HepG2 (cell line): ENCODE measurements at regions not wholly inside any gene's neighbourhood (a gene's known extent, or its start where the extent isn't known, plus 50 kb on each side); places are given as distances from the start of the nearest gene placed in this dataset.

Experiments used
- ATAC-seq: fragments of 200-7000 bp; cut with Tn5 transposase; 3 replicates; pipeline ENCODE4 v1.9.1; 2020; ENCODE audit warnings: mild to moderate bottlenecking, moderate library complexity
- BruUV-seq: library from RNA; stranded (reverse); fragments of 400-500 nt; replicated peaks from 2 replicates; lab custom pipeline; 2021; lab: Mats Ljungman, UMichigan
- CTCF ChIA-PET: fragments of 300-600 bp; formaldehyde crosslinking; extraction: SDS; loops from one replicate; lab custom pipeline; 2021; ENCODE audit warnings: low total read pairs, inconsistent platforms, low intra/inter-chr PET ratio; lab: Yijun Ruan, JAX
- POLR2A ChIA-PET: fragments of 350-600 bp; sonication (Branson Sonifier 250); formaldehyde crosslinking; loops from one replicate; lab custom pipeline; 2020; ENCODE audit warnings: antibody characterized with exemption, inconsistent platforms; lab: Yijun Ruan, JAX
- DNase-seq: peaks from one replicate; pipeline ENCODE4 v3.0.0-alpha.2; 2015; ENCODE audit warnings: low spot score
- FAIRE-seq: peaks from 3 replicates; lab custom pipeline; 2011; peaks lifted over from hg19 to GRCh38; lab: Jason Lieb, UNC
- H2AFZ ChIP-seq: one replicate; pipeline ENCODE4 v1.6.1; 2011; ENCODE audit warnings: low read length, inconsistent platforms
- H3K27ac ChIP-seq: fragments of 300-600 bp; 3 replicates; pipeline ENCODE4 v1.8.0; 2011; ENCODE audit warnings: mixed run types, mild to moderate bottlenecking, mixed read lengths, low read length, inconsistent platforms; ENCODE audit not compliant: insufficient read depth; ENCODE audit errors: extremely low read length
- H3K27me3 ChIP-seq, 2 experiments: fragments of 200-600 bp in 1 of 2; 2 replicates in 1 of 2; 3 replicates in 1 of 2; pipeline versions ENCODE4 v1.6.0 to v1.8.0; 2011; ENCODE audit warnings: low read length in 2 of 2, mild to moderate bottlenecking in 2 of 2, moderate library complexity in 2 of 2, inconsistent platforms in 1 of 2; ENCODE audit not compliant: insufficient read depth in 2 of 2, control insufficient read depth in 1 of 2
- H3K36me3 ChIP-seq, 2 experiments: fragments of 200-600 bp in 1 of 2; replicated peaks in 1 of 2; 2 replicates in 1 of 2; 3 replicates in 1 of 2; pipeline versions ENCODE4 v1.5.1 to v1.8.0; 2011; ENCODE audit warnings: low read length in 2 of 2, inconsistent platforms in 1 of 2; ENCODE audit not compliant: insufficient read depth in 2 of 2, control insufficient read depth in 1 of 2
- H3K4me1 ChIP-seq: 2 replicates; pipeline ENCODE4 v1.5.1; 2012; ENCODE audit warnings: low read length, inconsistent platforms; ENCODE audit not compliant: insufficient read depth
- H3K4me2 ChIP-seq: 2 replicates; pipeline ENCODE4 v1.6.0; 2011; ENCODE audit warnings: low read depth, low read length, inconsistent platforms
- H3K4me3 ChIP-seq, 3 experiments: fragments of 200-600 bp in 1 of 3; sonication (generic), shearing (Covaris generic) in 1 of 3; replicated peaks in 1 of 3; 2 replicates each; pipeline ENCODE4 v1.5.1; 2011 to 2016; ENCODE audit warnings: low read length in 3 of 3, inconsistent platforms in 2 of 3, low read depth in 2 of 3, mild to moderate bottlenecking in 2 of 3, control low read depth in 1 of 3, mixed read lengths in 1 of 3; ENCODE audit not compliant: insufficient read depth in 1 of 3
- H3K79me2 ChIP-seq: one replicate; pipeline ENCODE4 v1.6.1; 2011; ENCODE audit warnings: low read length, inconsistent platforms; ENCODE audit not compliant: insufficient read depth
- H3K9ac ChIP-seq: 2 replicates; pipeline ENCODE4 v1.6.0; 2011; ENCODE audit warnings: mild to moderate bottlenecking, low read depth, low read length, inconsistent platforms; ENCODE audit not compliant: insufficient read depth
- H3K9me3 ChIP-seq: 2 replicates; pipeline ENCODE4 v1.5.1; 2012; ENCODE audit warnings: mild to moderate bottlenecking, low read length
- H4K20me1 ChIP-seq: 2 replicates; pipeline ENCODE4 v1.6.0; 2011; ENCODE audit warnings: inconsistent platforms, mild to moderate bottlenecking, low read length, moderate library complexity; ENCODE audit not compliant: insufficient read depth
- CBX2 ChIP-seq, 2 experiments: fragments of 200-600 bp in 1 of 2; sonication (generic); formaldehyde crosslinking in 1 of 2; IDR thresholded peaks; 2 replicates each; pipeline versions ENCODE4 v1.7.0 to v1.8.1; 2018 to 2022; ENCODE audit warnings: low read depth in 2 of 2, low read length in 1 of 2, mild to moderate bottlenecking in 1 of 2, missing genetic modification reagents in 1 of 2
- CEBPB ChIP-seq: IDR thresholded peaks from 2 replicates; pipeline ENCODE4 v1.6.1; 2011; ENCODE audit warnings: low read depth, low read length, improper control_type of control experiment, borderline replicate concordance
- KDM5B ChIP-seq: sonication (generic); formaldehyde crosslinking; IDR thresholded peaks from 2 replicates; pipeline ENCODE4 v1.4.0; 2020; ENCODE audit warnings: missing genetic modification reagents, mild to moderate bottlenecking, borderline replicate concordance
- NFE2L2 ChIP-seq: fragments of 150-350 bp; IDR thresholded peaks from 2 replicates; pipeline ENCODE4 v1.6.1; 2014; ENCODE audit warnings: low read length
- PHF5A ChIP-seq: IDR thresholded peaks from one replicate; pipeline ENCODE4 v1.6.1; 2018; ENCODE audit warnings: low read depth, missing genetic modification reagents; ENCODE audit not compliant: unreplicated experiment
- ZNF20 ChIP-seq: sonication (generic); formaldehyde crosslinking; IDR thresholded peaks from 2 replicates; pipeline ENCODE4 v1.4.0; 2020; ENCODE audit warnings: mild to moderate bottlenecking, moderate library complexity, missing genetic modification reagents
- ZNF597 ChIP-seq: sonication (generic); formaldehyde crosslinking; IDR thresholded peaks from 2 replicates; pipeline ENCODE4 v1.5.0; 2020; ENCODE audit warnings: missing genetic modification reagents
- WGBS: methylation state at CpG from one replicate; pipeline ENCODE4 v1.1.6; 2017; ENCODE audit warnings: low lambda C conversion rate; 5-methylcytosine and 5-hydroxymethylcytosine counted together
- in situ Hi-C: cut with HindIII; loops from 2 replicates; pipeline ENCODE4 v1.10.0; 2017; ENCODE audit warnings: low pct_unique_long_range_greater_than_20kb; ENCODE audit not compliant: extremely low pct_ligation_motif_present
- intact Hi-C: fragments of 100-400 bp; cut with micrococcal nuclease; formaldehyde crosslinking; loops from one replicate; pipeline ENCODE4 v1.10.0; 2022; ENCODE audit not compliant: unreplicated experiment
- TF ChIP-seq, protein P1 (sequence below): sonication (generic); formaldehyde crosslinking; IDR thresholded peaks from 2 replicates; pipeline ENCODE4 v1.5.0; 2020; ENCODE audit warnings: mild to moderate bottlenecking, missing genetic modification reagents, borderline replicate concordance
- TF ChIP-seq, protein P2 (sequence below): sonication (generic); formaldehyde crosslinking; IDR thresholded peaks from 2 replicates; pipeline ENCODE4 v1.5.1; 2020; ENCODE audit warnings: missing genetic modification reagents, mild to moderate bottlenecking, borderline replicate concordance

GRCh38 chr10:2230478-2230877 lies 493.2 kb upstream of the ADARB2 start:
- Histone ChIP-seq H3K27me3 (peaks cover 0 to 8% of the 10 kb centered on the region in 2 experiments; a peak in 3 of 5 replicates), H3K27ac (no peak overlapping the region), H3K36me3 (no peaks in the 10 kb centered on the region), H3K4me1 (no peaks in the 10 kb centered on the region), H2AFZ (no peak overlapping the region), H4K20me1 (no peaks in the 10 kb centered on the region), H3K4me2 (no peak overlapping the region), H3K9me3 (no peaks in the 10 kb centered on the region), H3K9ac (no peak overlapping the region), H3K4me3 (no peak overlapping the region), H3K79me2 (no peaks in the 10 kb centered on the region)
- intact Hi-C loops = no loop called here
- TF ChIP-seq, protein P1, sequence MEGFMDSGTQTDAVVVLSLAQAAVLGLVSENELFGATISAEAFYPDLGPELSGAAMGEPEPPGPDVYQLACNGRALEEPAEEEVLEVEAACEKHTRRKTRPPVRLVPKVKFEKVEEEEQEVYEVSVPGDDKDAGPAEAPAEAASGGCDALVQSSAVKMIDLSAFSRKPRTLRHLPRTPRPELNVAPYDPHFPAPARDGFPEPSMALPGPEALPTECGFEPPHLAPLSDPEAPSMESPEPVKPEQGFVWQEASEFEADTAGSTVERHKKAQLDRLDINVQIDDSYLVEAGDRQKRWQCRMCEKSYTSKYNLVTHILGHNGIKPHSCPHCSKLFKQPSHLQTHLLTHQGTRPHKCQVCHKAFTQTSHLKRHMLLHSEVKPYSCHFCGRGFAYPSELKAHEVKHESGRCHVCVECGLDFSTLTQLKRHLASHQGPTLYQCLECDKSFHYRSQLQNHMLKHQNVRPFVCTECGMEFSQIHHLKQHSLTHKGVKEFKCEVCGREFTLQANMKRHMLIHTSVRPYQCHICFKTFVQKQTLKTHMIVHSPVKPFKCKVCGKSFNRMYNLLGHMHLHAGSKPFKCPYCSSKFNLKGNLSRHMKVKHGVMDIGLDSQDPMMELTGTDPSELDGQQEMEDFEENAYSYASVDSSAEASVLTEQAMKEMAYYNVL (CRISPR knock-in tag) = no peak
- peak; percentile 74 for TF ChIP-seq CEBPB
- BruUV-seq = no TSS peak
- in situ Hi-C loops = no loop called here
- ATAC-seq (no peak), FAIRE-seq (no peak), DNase-seq (no peak)
- POLR2A ChIA-PET = no interaction called here
- 5% methylated on average over 1 of the region's 1 CpG for WGBS
- CTCF ChIA-PET = no interaction called here

DNA sequence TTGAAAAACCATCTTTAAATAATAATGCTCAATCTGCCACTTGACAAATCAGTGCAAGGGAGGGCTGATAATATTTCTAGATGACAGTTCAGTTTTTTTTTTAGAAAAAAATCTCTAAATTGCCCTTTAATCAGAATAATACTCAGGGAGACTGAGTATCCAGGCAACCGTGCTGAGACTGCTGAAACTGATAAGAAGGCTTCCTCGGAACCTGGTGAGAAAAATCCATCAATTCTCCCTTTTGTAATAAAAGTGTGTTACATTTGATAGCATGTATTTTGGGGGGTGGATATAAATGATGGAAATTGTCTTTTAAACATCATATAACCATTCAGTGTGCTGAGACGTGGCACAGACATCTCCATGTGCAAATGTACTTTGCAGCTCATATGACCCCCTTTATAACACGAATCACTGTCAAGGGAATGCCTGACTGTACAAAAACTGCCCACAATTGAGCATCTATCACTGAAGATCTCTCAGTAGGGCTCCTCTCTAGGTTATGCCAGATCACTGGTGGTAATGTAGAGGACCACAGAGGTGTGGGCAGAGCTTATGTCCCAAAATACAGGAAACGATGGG lies 491.1 kb upstream of the ADARB2 start:
- DNase-seq = no peak
- Histone ChIP-seq H3K79me2 (no peaks in the 10 kb centered on the region), H3K36me3 (no peaks in the 10 kb centered on the region), H2AFZ (no peak overlapping the region), H4K20me1 (no peaks in the 10 kb centered on the region), H3K4me1 (no peaks in the 10 kb centered on the region), H3K9ac (no peak overlapping the region), H3K4me2 (no peak overlapping the region), H3K27ac (no peak overlapping the region), H3K27me3 (peaks cover 0 to 11% of the 10 kb centered on the region in 2 experiments; a peak in 4 of 5 replicates), H3K9me3 (no peaks in the 10 kb centered on the region), H3K4me3 (no peak overlapping the region)
- intact Hi-C loops = no loop called here
- ATAC-seq = no peak
- ChIA-PET POLR2A (no interaction called here), CTCF (no interaction called here)
- WGBS = 24% methylated on average over 5 of the region's 5 CpGs
- in situ Hi-C loops = no loop called here
- no TSS peak for BruUV-seq
- FAIRE-seq = no peak
- no peak for TF ChIP-seq ZNF20
- no peak for TF ChIP-seq KDM5B (CRISPR knock-in tag)
- TF ChIP-seq, protein P2, sequence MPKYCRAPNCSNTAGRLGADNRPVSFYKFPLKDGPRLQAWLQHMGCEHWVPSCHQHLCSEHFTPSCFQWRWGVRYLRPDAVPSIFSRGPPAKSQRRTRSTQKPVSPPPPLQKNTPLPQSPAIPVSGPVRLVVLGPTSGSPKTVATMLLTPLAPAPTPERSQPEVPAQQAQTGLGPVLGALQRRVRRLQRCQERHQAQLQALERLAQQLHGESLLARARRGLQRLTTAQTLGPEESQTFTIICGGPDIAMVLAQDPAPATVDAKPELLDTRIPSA (CRISPR knock-in tag) = no peak
- TF ChIP-seq NFE2L2 = no peak
- no peak for TF ChIP-seq PHF5A (CRISPR knock-in tag)
- no peak for TF ChIP-seq ZNF597 (CRISPR knock-in tag)
- TF ChIP-seq CBX2 (IDR thresholded peaks at IDR 0.05; ENCODE audit: low read depth, low read length) = no peak
- no peak for TF ChIP-seq CBX2 (CRISPR knock-in tag; IDR thresholded peaks at IDR 0.05; ENCODE audit: low read depth)
